ENCODE measurements at regions not wholly inside any gene's neighbourhood (a gene's known extent, or its start where the extent isn't known, plus 50 kb on each side); places are given as distances from the start of the nearest gene placed in this dataset.

- TF ChIP-seq CTCF (IDR thresholded peaks at IDR 0.05) (no peak), POLR2A (IDR thresholded peaks at IDR 0.05) (no peak)
Observed at GRCh38 chr20:26308961-26309360, 612.3 kb upstream of the ZNF337 start.

All from testis (tissue), 2 donors.